ENCODE measurements at regions not wholly inside any gene's neighbourhood (a gene's known extent, or its start where the extent isn't known, plus 50 kb on each side); places are given as distances from the start of the nearest gene placed in this dataset.

DNA sequence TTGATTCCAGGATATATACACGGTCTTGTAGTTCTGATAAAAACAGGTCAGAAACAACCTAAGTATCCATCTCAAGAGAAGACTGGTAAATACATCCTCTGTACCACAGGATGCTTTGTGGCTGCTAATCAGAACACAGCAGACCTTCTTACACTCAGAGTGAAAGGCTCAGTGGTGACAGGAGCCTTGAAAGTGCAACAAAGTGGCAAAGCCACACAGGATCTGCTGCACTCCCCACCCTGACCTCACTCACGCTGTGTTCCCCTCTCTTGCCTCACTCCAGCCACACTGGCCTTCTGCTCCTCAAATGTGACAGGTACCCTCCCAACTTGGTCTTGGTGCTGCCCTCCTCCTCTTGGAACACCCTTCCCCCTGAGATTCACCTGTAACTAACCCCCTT is 98.1 kb upstream of the GRIP1 start:
- Histone ChIP-seq H3K4me3 (replicated peaks; ENCODE audit: low read depth, low read length) (no peak overlapping the region), H3K27me3 (replicated peaks; ENCODE audit: control insufficient read depth, insufficient read depth, low read length) (no peaks in the 10 kb centered on the region; the same call in 1 of the 2 replicates), H3K36me3 (ENCODE audit: control insufficient read depth, insufficient read depth, low read length) (no peaks in the 10 kb centered on the region)
- TF ChIP-seq, protein P1, sequence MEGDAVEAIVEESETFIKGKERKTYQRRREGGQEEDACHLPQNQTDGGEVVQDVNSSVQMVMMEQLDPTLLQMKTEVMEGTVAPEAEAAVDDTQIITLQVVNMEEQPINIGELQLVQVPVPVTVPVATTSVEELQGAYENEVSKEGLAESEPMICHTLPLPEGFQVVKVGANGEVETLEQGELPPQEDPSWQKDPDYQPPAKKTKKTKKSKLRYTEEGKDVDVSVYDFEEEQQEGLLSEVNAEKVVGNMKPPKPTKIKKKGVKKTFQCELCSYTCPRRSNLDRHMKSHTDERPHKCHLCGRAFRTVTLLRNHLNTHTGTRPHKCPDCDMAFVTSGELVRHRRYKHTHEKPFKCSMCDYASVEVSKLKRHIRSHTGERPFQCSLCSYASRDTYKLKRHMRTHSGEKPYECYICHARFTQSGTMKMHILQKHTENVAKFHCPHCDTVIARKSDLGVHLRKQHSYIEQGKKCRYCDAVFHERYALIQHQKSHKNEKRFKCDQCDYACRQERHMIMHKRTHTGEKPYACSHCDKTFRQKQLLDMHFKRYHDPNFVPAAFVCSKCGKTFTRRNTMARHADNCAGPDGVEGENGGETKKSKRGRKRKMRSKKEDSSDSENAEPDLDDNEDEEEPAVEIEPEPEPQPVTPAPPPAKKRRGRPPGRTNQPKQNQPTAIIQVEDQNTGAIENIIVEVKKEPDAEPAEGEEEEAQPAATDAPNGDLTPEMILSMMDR (IDR thresholded peaks at IDR 0.05; ENCODE audit: insufficient read depth, low read length, poor library complexity, severe bottlenecking): no peak
- DNase-seq (ENCODE audit: extremely low read depth, insufficient read length): peak; percentile 52

DNA sequence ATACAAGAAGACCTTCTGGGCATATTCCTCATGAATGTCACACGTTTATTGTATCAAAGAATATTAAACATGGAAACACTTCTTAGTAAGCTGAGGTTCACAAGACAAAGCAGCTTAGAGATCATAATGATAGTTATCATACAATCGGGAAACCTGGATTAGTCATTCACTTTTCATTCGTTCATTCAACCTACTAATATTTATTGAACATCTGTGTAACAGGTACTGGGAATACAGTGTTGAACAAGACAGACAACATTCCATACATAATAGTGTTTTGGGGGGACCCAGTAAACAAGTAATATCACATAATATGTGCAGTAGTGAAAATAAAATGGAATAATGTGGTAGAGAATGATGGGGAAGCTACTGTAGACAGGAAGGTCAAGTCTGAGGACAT is 100.6 kb upstream of the GRIP1 start:
- TF ChIP-seq, protein P1 (IDR thresholded peaks at IDR 0.05; ENCODE audit: insufficient read depth, low read length, poor library complexity, severe bottlenecking): no peak
- Histone ChIP-seq H3K36me3 (ENCODE audit: control insufficient read depth, insufficient read depth, low read length) (no peaks in the 10 kb centered on the region), H3K27me3 (replicated peaks; ENCODE audit: control insufficient read depth, insufficient read depth, low read length) (no peaks in the 10 kb centered on the region; the same call in 1 of the 2 replicates), H3K4me3 (replicated peaks; ENCODE audit: low read depth, low read length) (no peak overlapping the region)
- no peak for DNase-seq (ENCODE audit: extremely low read depth, insufficient read length)

DNA sequence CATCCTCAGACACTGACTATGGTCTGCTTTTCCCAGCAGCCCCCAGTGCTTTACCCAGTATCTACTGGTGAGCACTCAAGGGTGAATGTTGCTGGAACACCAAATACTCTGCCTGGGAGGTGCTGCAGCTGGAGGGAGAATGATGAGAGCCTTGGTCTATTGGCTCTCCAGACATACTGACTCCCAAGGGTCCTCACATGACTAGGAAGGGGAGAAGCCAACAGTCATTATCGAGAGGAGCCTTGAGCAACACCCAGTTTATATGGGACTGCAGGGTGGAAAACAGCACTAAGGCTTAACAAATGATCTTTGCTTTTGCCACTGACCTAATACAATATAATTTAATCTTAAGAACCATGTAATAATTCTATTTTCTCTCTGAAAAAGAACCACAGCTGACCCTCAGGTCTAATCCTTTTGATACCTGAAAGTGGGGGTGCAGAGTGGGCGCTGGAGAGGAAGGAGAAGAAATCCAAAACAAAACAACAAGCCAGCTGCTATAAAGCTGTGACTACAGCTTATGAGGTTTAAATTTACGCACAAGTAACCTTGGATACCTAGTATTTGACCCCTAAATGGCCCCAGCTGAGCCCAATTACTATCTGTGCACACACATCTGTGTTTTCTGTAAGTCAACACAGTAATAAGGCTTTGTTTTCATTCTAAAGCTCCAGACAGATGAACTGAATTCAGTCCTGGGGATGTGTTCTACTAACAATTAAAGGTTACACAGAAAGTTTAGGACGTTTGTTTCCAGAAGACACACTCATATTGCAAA is 107.8 kb upstream of the GRIP1 start:
- Histone ChIP-seq H3K27me3 (replicated peaks; ENCODE audit: control insufficient read depth, insufficient read depth, low read length) (no peaks in the 10 kb centered on the region; the same call in 1 of the 2 replicates), H3K36me3 (ENCODE audit: control insufficient read depth, insufficient read depth, low read length) (no peaks in the 10 kb centered on the region), H3K4me3 (replicated peaks; ENCODE audit: low read depth, low read length) (no peak overlapping the region)
- DNase-seq (ENCODE audit: extremely low read depth, insufficient read length): no peak
- TF ChIP-seq, protein P1 (IDR thresholded peaks at IDR 0.05; ENCODE audit: insufficient read depth, low read length, poor library complexity, severe bottlenecking): no peak

DNA sequence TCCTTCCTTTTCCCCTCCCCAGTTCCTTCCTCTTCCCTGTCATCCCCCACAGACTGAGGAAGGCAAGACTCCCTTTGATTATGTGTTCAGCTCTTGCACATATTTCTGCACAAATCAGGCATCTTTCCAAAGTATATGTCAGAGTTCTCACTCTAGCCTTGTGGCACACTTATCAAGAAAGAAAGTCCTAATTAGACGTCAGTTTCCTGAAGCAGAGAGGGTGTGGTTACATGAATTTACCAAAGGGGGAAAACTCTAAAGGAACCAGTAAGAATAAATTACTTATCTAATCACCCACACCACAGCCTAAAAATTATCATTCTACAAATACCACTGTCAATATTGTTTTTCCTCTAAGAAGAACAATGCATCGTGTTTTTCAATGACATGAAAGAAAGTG is 120.7 kb upstream of the GRIP1 start:
- DNase-seq (ENCODE audit: extremely low read depth, insufficient read length): no peak
- TF ChIP-seq, protein P1 (IDR thresholded peaks at IDR 0.05; ENCODE audit: insufficient read depth, low read length, poor library complexity, severe bottlenecking): no peak
- no peaks in the 10 kb centered on the region; the same call in 1 of the 2 replicates for H3K27me3 ChIP-seq (replicated peaks; ENCODE audit: control insufficient read depth, insufficient read depth, low read length)

DNA sequence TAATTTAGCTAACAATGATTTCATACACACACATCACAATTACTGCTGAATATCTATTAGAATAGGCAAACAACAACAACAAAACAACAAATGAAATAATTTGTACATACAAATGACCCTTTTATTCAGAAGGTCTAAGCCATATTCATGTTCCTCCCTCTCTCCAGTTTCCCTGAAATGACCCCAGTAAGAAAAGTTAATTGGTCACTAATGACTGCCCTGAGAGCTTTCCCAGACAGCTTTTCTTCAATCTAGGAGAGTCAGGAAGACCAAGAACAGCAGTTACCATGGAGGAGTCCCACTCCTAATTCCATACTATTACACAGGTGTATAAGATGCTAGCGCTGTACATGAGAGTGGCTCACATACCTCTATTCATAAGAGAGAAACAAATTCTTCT is 121.2 kb upstream of the GRIP1 start:
- Histone ChIP-seq H3K4me3 (replicated peaks; ENCODE audit: low read depth, low read length) (no peak overlapping the region), H3K27me3 (replicated peaks; ENCODE audit: control insufficient read depth, insufficient read depth, low read length) (no peaks in the 10 kb centered on the region; the same call in 1 of the 2 replicates), H3K36me3 (ENCODE audit: control insufficient read depth, insufficient read depth, low read length) (no peaks in the 10 kb centered on the region)
- no peak for DNase-seq (ENCODE audit: extremely low read depth, insufficient read length)
- TF ChIP-seq, protein P1 (IDR thresholded peaks at IDR 0.05; ENCODE audit: insufficient read depth, low read length, poor library complexity, severe bottlenecking): no peak

More for the DNA sequence above, 120.7 kb upstream of the GRIP1 start:
- no peak overlapping the region for H3K4me3 ChIP-seq (replicated peaks; ENCODE audit: low read depth, low read length)
- H3K36me3 ChIP-seq (ENCODE audit: control insufficient read depth, insufficient read depth, low read length): no peaks in the 10 kb centered on the region
